ENCODE measurements at regions not wholly inside any gene's neighbourhood (a gene's known extent, or its start where the extent isn't known, plus 50 kb on each side); places are given as distances from the start of the nearest gene placed in this dataset.

- no peak overlapping the region for H3K18ac ChIP-seq (ENCODE audit: extremely low read depth, low read length)
- 83% methylated on average over 3 of the region's 3 CpGs; no CpG with 5 or more reads in 1 of the 2 experiments for WGBS, 2 experiments (ENCODE audit: extremely low coverage in 1 of 2, insufficient coverage in 1 of 2, insufficient read length in 1 of 2, insufficient replicate concordance in 2 of 2, low coverage in 1 of 2, low lambda C conversion rate in 2 of 2, missing lambda C conversion rate in 1 of 2)
- no peak overlapping the region for H4K5ac ChIP-seq (ENCODE audit: insufficient read length, low read depth, low read length)
- no peaks in the 10 kb centered on the region for H3K36me3 ChIP-seq (ENCODE audit: control insufficient read depth in 2 of 4, insufficient read depth in 4 of 4, low read length in 3 of 4)
- no peak overlapping the region for H3K23ac ChIP-seq (ENCODE audit: insufficient read length)
- no peaks in the 10 kb centered on the region for H3K79me2 ChIP-seq (ENCODE audit: control insufficient read depth in 1 of 2, insufficient read depth in 2 of 2, low read length in 2 of 2)
- H3K4me2 ChIP-seq (ENCODE audit: insufficient read depth in 1 of 2, low read depth in 2 of 2, low read length in 2 of 2): no peak overlapping the region
- H3K27ac ChIP-seq (ENCODE audit: low read depth, low read length): no peak overlapping the region
- no peak for FAIRE-seq
- H2BK20ac ChIP-seq (ENCODE audit: low read length): no peak overlapping the region
- TF ChIP-seq HDAC6 (IDR thresholded peaks at IDR 0.05; ENCODE audit: low read depth, low read length) (no peak), TAF1 (IDR thresholded peaks at IDR 0.05; ENCODE audit: low read depth, low read length) (no peak)
- no peak overlapping the region for H3K4ac ChIP-seq (replicated peaks; ENCODE audit: insufficient read length, low read depth, low read length)
- no peaks in the 10 kb centered on the region for H3K9me3 ChIP-seq (ENCODE audit: insufficient read depth in 2 of 2, low read depth in 1 of 2, low read length in 1 of 2)
- H2AFZ ChIP-seq (ENCODE audit: low read length): no peak overlapping the region
- no peak overlapping the region for H2BK12ac ChIP-seq (ENCODE audit: low read depth, low read length)
- no peak overlapping the region for H3K56ac ChIP-seq (replicated peaks; ENCODE audit: insufficient read length, low read depth, low read length)
- no peaks in the 10 kb centered on the region for H3K27me3 ChIP-seq (replicated peaks in 1 of 4; ENCODE audit: control insufficient read depth in 3 of 4, extremely low read depth in 1 of 4, insufficient read depth in 3 of 4, low read length in 3 of 4)
- H3K14ac ChIP-seq (ENCODE audit: insufficient read length): no peak overlapping the region
- no peaks in the 10 kb centered on the region for H3K79me1 ChIP-seq (ENCODE audit: low read depth, low read length)
- H4K20me1 ChIP-seq (replicated peaks in 1 of 2; ENCODE audit: control insufficient read depth in 1 of 2, insufficient read depth in 2 of 2, low read length in 2 of 2): no peaks in the 10 kb centered on the region
- ChIA-PET CTCF (ENCODE audit: partially characterized antibody) (interaction anchor here (0.7 kb wide), 1 partner anchor 164 kb away, joined by 3 read pairs; no protein-coding TSS in a partner anchor), POLR2A (ENCODE audit: partially characterized antibody) (no interaction called here)
- H4K8ac ChIP-seq (ENCODE audit: extremely low read depth, insufficient read depth, low read length): no peak overlapping the region
- no peak overlapping the region for H2BK5ac ChIP-seq (ENCODE audit: low read depth, low read length)
- H3K23me2 ChIP-seq (ENCODE audit: low read depth, low read length): no peaks in the 10 kb centered on the region
- H2BK15ac ChIP-seq (ENCODE audit: low read length): no peak overlapping the region
- no peak for DNase-seq (ENCODE audit: low read depth in 1 of 2, low spot score in 2 of 2)
- peaks cover 0 to 3% (median 0%) of the 10 kb centered on the region in 4 experiments; a peak in 1 of 7 replicates for H3K4me1 ChIP-seq (replicated peaks in 1 of 4; ENCODE audit: control insufficient read depth in 3 of 4, insufficient read depth in 4 of 4, low read length in 3 of 4)
- H3K4me3 ChIP-seq (ENCODE audit: extremely low read depth in 1 of 4, insufficient read depth in 2 of 4, low read depth in 3 of 4, low read length in 4 of 4): no peak overlapping the region
- H2BK120ac ChIP-seq (replicated peaks; ENCODE audit: low read depth, low read length): no peak overlapping the region
- H3K9ac ChIP-seq (replicated peaks in 1 of 4; ENCODE audit: extremely low read depth in 1 of 4, low read depth in 3 of 4, low read length in 3 of 4): no peak overlapping the region
- no peak overlapping the region for H2AK5ac ChIP-seq (ENCODE audit: low read depth, low read length)
- no peak overlapping the region for H4K91ac ChIP-seq (replicated peaks; ENCODE audit: insufficient read length, low read length)
These were observed 505.3 kb upstream of the CDH5 start for GRCh38 chr16:65861131-65861731.

Measured in H1 (cell line).